ENCODE measurements at regions not wholly inside any gene's neighbourhood (a gene's known extent, or its start where the extent isn't known, plus 50 kb on each side); places are given as distances from the start of the nearest gene placed in this dataset.

DNA sequence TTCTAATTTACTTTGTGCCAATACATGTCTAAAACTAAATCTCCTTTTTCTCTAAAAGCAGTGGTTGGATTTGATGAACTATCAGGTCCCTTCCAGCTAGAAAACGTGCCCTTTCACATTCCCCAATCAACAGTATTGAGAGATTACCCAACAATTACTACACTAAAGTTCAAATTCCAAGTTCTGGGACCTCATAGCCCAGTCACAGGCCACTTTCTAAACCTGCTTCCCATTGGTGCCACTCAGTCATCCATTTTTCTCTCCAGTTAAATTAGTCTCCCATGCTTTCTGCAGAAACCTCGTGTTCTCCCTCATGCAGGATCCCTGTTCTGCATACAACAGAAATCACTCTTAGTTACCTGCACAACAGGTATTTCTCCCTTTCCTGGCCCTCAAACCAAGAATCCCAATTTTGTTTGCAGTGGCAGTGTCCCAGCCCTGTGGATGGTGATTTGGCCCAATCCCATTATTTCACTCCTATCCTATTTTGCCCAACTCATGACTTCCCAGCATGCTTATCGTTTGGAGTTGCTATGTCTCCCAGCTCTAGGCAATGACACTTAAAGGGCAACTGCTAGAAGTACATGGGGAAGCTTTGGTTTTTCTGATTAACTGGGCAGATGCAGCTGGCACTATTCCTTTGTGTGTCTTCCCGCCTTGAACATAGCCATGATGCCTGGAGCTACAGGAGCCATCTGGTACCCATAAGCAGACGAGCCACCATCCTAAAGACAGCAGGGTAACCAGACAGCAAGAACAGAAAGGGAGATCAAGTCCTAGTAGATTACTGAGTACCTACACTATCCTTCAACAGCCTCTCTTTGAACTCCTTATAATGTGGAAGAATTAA lies 224.2 kb downstream of the MINAR1 start:
- peaks cover 9 to 29% (median 24%) of the 10 kb centered on the region in 4 donors for H3K4me1 ChIP-seq (ENCODE audit: control insufficient read depth in 4 of 4, insufficient read depth in 4 of 4, low read length in 3 of 4)
- no peak overlapping the region for H3K4me3 ChIP-seq (ENCODE audit: low read depth in 1 of 3, low read length in 3 of 3)
- peak overlapping the region; percentile 53 to 84 for H3K27ac ChIP-seq (ENCODE audit: low read depth in 1 of 2, low read length in 2 of 2)
- 50% methylated on average over 5 of the region's 5 CpGs for WGBS
- no peaks in the 10 kb centered on the region for H3K9me3 ChIP-seq (ENCODE audit: control insufficient read depth in 4 of 4, low read length in 3 of 4)
- DNase-seq (ENCODE audit: low spot score) = no peak
- no peaks in the 10 kb centered on the region for H3K36me3 ChIP-seq (ENCODE audit: control insufficient read depth in 4 of 4, insufficient read depth in 3 of 4, low read depth in 1 of 4, low read length in 3 of 4)
- H3K9ac ChIP-seq (ENCODE audit: low read depth in 1 of 2, low read length in 2 of 2) = no peak overlapping the region
- no peaks in the 10 kb centered on the region for H3K27me3 ChIP-seq (ENCODE audit: control insufficient read depth in 4 of 4, insufficient read depth in 4 of 4, low read length in 3 of 4)
- TF ChIP-seq FOXA1 (IDR thresholded peaks at IDR 0.05) (peak; percentile 35), RXRA (IDR thresholded peaks at IDR 0.05) (peak; percentile 61 to 84), NR2F2 (IDR thresholded peaks at IDR 0.05) (no peak), GABPA (IDR thresholded peaks at IDR 0.05 in 1 of 2, conservative IDR thresholded peaks at IDR 0.05 in 1 of 2) (no peak), JUND (IDR thresholded peaks at IDR 0.05) (peak; percentile 68 to 70), YY1 (IDR thresholded peaks at IDR 0.05) (peak; percentile 94), HNF4A (conservative IDR thresholded peaks at IDR 0.05) (peak; percentile 95 to 97), SP1 (IDR thresholded peaks at IDR 0.05) (peak; percentile 96), EGR1 (IDR thresholded peaks at IDR 0.05; ENCODE audit: low read depth in 2 of 2) (peak in 1 of 2 donors; percentile 18), FOXA2 (IDR thresholded peaks at IDR 0.05) (peak; percentile 9), RAD21 (IDR thresholded peaks at IDR 0.05) (peak in 1 of 2 donors; percentile 9), TAF1 (conservative IDR thresholded peaks at IDR 0.05) (no peak), HNF4G (IDR thresholded peaks at IDR 0.05) (peak; percentile 74)
- TF ChIP-seq, protein P1, sequence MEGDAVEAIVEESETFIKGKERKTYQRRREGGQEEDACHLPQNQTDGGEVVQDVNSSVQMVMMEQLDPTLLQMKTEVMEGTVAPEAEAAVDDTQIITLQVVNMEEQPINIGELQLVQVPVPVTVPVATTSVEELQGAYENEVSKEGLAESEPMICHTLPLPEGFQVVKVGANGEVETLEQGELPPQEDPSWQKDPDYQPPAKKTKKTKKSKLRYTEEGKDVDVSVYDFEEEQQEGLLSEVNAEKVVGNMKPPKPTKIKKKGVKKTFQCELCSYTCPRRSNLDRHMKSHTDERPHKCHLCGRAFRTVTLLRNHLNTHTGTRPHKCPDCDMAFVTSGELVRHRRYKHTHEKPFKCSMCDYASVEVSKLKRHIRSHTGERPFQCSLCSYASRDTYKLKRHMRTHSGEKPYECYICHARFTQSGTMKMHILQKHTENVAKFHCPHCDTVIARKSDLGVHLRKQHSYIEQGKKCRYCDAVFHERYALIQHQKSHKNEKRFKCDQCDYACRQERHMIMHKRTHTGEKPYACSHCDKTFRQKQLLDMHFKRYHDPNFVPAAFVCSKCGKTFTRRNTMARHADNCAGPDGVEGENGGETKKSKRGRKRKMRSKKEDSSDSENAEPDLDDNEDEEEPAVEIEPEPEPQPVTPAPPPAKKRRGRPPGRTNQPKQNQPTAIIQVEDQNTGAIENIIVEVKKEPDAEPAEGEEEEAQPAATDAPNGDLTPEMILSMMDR (IDR thresholded peaks at IDR 0.05; ENCODE audit: low read depth, low read length, missing input control) = no peak
- TF ChIP-seq, protein P2, sequence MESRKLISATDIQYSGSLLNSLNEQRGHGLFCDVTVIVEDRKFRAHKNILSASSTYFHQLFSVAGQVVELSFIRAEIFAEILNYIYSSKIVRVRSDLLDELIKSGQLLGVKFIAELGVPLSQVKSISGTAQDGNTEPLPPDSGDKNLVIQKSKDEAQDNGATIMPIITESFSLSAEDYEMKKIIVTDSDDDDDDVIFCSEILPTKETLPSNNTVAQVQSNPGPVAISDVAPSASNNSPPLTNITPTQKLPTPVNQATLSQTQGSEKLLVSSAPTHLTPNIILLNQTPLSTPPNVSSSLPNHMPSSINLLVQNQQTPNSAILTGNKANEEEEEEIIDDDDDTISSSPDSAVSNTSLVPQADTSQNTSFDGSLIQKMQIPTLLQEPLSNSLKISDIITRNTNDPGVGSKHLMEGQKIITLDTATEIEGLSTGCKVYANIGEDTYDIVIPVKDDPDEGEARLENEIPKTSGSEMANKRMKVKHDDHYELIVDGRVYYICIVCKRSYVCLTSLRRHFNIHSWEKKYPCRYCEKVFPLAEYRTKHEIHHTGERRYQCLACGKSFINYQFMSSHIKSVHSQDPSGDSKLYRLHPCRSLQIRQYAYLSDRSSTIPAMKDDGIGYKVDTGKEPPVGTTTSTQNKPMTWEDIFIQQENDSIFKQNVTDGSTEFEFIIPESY (IDR thresholded peaks at IDR 0.05) = peak; percentile 49
- TF ChIP-seq, protein P3, sequence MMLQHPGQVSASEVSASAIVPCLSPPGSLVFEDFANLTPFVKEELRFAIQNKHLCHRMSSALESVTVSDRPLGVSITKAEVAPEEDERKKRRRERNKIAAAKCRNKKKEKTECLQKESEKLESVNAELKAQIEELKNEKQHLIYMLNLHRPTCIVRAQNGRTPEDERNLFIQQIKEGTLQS (IDR thresholded peaks at IDR 0.05) = no peak
- TF ChIP-seq, protein P4, sequence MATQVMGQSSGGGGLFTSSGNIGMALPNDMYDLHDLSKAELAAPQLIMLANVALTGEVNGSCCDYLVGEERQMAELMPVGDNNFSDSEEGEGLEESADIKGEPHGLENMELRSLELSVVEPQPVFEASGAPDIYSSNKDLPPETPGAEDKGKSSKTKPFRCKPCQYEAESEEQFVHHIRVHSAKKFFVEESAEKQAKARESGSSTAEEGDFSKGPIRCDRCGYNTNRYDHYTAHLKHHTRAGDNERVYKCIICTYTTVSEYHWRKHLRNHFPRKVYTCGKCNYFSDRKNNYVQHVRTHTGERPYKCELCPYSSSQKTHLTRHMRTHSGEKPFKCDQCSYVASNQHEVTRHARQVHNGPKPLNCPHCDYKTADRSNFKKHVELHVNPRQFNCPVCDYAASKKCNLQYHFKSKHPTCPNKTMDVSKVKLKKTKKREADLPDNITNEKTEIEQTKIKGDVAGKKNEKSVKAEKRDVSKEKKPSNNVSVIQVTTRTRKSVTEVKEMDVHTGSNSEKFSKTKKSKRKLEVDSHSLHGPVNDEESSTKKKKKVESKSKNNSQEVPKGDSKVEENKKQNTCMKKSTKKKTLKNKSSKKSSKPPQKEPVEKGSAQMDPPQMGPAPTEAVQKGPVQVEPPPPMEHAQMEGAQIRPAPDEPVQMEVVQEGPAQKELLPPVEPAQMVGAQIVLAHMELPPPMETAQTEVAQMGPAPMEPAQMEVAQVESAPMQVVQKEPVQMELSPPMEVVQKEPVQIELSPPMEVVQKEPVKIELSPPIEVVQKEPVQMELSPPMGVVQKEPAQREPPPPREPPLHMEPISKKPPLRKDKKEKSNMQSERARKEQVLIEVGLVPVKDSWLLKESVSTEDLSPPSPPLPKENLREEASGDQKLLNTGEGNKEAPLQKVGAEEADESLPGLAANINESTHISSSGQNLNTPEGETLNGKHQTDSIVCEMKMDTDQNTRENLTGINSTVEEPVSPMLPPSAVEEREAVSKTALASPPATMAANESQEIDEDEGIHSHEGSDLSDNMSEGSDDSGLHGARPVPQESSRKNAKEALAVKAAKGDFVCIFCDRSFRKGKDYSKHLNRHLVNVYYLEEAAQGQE (IDR thresholded peaks at IDR 0.05) = peak; percentile 62
- TF ChIP-seq, protein P5, sequence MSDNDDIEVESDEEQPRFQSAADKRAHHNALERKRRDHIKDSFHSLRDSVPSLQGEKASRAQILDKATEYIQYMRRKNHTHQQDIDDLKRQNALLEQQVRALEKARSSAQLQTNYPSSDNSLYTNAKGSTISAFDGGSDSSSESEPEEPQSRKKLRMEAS (IDR thresholded peaks at IDR 0.05) = peak; percentile 59

Data from liver (tissue), 8 donors.